ENCODE measurements at regions not wholly inside any gene's neighbourhood (a gene's known extent, or its start where the extent isn't known, plus 50 kb on each side); places are given as distances from the start of the nearest gene placed in this dataset.
"Not testable (repeated sequence)": the region's sequence is repeated elsewhere in the genome, so short reads cannot be mapped to it uniquely, and the experiment has no call there.

DNA sequence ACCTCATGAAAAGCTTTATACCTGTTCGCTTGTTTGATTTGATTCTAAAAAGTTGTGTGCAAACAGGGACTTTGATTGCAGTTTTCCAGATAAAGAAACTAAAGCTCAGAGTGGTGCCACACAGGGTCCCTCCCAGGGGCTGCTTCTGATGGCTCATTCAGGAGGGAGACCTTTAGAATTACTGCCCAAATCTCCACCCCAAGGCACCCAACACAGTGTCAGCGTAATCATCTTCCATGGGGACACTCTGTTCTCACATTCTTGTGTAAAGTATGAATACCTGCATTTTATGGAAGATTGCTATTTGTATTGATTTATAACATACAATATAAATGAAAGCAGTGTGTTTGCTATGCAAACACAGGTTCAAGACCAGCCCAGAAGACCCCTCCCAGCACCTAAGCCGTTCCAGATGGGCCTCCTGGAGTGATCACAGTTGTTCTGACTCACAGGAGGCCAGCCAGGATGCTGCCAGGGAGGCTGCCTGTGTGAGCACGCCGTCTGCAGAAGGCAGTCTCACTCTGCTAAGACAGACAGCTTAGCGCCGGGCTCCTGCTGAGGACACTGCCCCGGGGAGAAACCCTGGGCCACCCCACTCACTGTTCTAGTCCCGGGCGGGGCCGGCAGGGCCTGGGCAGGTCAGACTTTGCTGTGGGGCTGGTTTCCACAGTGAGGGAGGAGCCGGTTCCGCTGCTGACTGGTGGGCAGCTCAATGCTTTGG, 185.6 kb downstream of the FAM43A start:
- Histone ChIP-seq H3K4me3 (no peak overlapping the region), H3K27me3 (no peaks in the 10 kb centered on the region), H3K4me1 (peaks cover 15 to 37% of the 10 kb centered on the region in 2 donors), H3K36me3 (no peaks in the 10 kb centered on the region), H3K27ac (peak overlapping the region; percentile 2 to 79 (median 42)), H3K9me3 (no peaks in the 10 kb centered on the region)
- no peak for TF ChIP-seq POLR2A (IDR thresholded peaks at IDR 0.05)
- TF ChIP-seq, protein P1, sequence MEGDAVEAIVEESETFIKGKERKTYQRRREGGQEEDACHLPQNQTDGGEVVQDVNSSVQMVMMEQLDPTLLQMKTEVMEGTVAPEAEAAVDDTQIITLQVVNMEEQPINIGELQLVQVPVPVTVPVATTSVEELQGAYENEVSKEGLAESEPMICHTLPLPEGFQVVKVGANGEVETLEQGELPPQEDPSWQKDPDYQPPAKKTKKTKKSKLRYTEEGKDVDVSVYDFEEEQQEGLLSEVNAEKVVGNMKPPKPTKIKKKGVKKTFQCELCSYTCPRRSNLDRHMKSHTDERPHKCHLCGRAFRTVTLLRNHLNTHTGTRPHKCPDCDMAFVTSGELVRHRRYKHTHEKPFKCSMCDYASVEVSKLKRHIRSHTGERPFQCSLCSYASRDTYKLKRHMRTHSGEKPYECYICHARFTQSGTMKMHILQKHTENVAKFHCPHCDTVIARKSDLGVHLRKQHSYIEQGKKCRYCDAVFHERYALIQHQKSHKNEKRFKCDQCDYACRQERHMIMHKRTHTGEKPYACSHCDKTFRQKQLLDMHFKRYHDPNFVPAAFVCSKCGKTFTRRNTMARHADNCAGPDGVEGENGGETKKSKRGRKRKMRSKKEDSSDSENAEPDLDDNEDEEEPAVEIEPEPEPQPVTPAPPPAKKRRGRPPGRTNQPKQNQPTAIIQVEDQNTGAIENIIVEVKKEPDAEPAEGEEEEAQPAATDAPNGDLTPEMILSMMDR (IDR thresholded peaks at IDR 0.05 in 4 of 5, conservative IDR thresholded peaks at IDR 0.05 in 1 of 5) = no peak
- intact Hi-C loops (cut with DNase I; ENCODE audit: low total_unique reads) (no loop called here), in situ Hi-C loops (cut with MboI; ENCODE audit: low sequenced_read_pairs in 4 of 4) (no loop called here)
- ATAC-seq = peak; percentile 71 to 75
- DNase-seq = peak; percentile 53 to 55

DNA sequence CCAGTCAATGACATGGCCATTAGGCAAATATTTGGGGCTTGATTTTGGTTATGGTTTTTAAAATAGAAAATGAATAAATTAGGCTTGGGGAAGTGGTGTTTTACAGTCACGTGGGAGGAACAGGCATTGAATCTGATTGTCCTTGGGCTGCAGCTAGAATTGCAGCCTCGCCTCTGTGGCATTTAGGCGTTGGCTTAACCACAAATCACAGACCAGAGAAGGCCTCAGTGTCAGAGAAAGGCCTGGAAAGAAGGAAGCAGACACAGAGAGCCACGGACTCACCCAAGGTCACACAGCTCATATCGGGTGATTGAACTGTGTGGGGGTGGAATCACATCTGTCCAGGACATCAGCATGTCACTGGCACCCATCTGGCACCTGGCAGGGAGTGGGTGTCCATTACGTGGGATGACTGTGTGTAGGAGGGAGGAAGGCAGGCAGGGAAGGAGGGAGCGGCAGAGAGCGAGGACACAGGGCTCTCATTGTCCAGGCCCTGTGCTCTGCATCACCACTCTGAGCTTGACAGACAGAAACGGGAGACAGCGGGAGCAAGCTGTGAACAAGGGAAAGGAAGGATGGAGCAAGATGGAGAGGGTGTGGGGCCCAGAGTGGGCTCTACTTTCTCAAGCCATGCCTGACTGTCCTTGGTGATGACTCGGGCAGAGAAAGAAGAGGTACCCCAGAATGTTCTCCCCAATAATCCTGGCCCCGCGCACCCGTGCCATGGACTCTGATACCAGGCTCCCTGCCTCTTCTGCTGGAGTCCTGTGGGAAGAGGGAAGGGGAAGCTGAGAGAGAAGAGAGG, 186.4 kb downstream of the FAM43A start:
- DNase-seq = no peak
- H3K9me3 ChIP-seq = no peaks in the 10 kb centered on the region
- H3K4me1 ChIP-seq = peaks cover 15 to 38% of the 10 kb centered on the region in 2 donors

DNA sequence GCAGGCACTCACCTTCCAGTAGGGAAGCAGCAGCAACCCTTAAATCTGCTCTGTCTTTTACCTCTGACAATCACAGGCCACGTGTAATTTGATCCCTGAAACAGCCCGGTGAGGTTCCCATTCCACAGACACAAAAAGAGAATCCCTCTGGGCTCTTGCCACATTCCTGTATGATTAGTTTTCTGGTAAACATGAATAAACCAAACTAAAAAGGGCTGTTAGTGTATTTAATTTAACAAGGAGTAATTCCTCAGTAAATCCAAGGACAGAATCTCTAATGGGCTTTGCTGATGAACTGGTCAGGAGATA, 186.9 kb downstream of the FAM43A start:
- TF ChIP-seq, protein P1 (IDR thresholded peaks at IDR 0.05 in 4 of 5, conservative IDR thresholded peaks at IDR 0.05 in 1 of 5) = no peak
- no peak for TF ChIP-seq POLR2A (IDR thresholded peaks at IDR 0.05)
- peaks cover 15 to 43% of the 10 kb centered on the region in 2 donors for H3K4me1 ChIP-seq
- H3K36me3 ChIP-seq = no peaks in the 10 kb centered on the region
- intact Hi-C loops (cut with DNase I; ENCODE audit: low total_unique reads) = no loop called here
- in situ Hi-C loops (cut with MboI; ENCODE audit: low sequenced_read_pairs in 4 of 4) = no loop called here
- H3K4me3 ChIP-seq = no peak overlapping the region
- no peak for DNase-seq
- ATAC-seq = no peak
- peak overlapping the region in 2 of 4 donors; percentile 48 to 79 for H3K27ac ChIP-seq
- no peaks in the 10 kb centered on the region for H3K9me3 ChIP-seq
- no peaks in the 10 kb centered on the region for H3K27me3 ChIP-seq

More for the DNA sequence above, 186.4 kb downstream of the FAM43A start:
- ATAC-seq = peak in 1 of 2 donors; percentile 20
- no peak overlapping the region for H3K4me3 ChIP-seq
- H3K27ac ChIP-seq = peak overlapping the region; percentile 2 to 79 (median 42)
- intact Hi-C loops (cut with DNase I; ENCODE audit: low total_unique reads) (no loop called here), in situ Hi-C loops (cut with MboI; ENCODE audit: low sequenced_read_pairs in 4 of 4) (no loop called here)
- H3K27me3 ChIP-seq = no peaks in the 10 kb centered on the region
- TF ChIP-seq POLR2A (IDR thresholded peaks at IDR 0.05) = no peak
- TF ChIP-seq, protein P1 (IDR thresholded peaks at IDR 0.05 in 4 of 5, conservative IDR thresholded peaks at IDR 0.05 in 1 of 5) = no peak
- no peaks in the 10 kb centered on the region for H3K36me3 ChIP-seq

DNA sequence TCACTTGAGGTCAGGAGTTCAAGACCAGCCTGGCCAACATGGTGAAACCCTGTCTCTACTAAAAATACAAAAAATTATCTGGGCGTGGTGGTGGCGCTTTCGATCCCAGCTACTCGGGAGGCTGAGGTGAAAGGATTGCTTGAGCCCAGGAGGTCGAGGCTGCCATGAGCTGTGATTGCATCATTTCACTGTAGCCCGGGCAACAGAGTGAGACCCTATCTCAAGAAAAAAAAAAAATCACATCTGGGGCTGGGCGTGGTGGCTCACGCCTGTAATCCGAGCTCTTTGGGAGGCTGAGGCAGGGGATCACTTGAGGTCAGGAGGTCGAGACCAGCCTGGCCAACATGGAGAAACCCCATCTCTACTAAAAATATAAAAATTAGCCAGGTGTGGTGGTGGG, 187.8 kb downstream of the FAM43A start:
- intact Hi-C loops (cut with DNase I; ENCODE audit: low total_unique reads); H3K27ac ChIP-seq; H3K36me3 ChIP-seq; H3K27me3 ChIP-seq; ATAC-seq; H3K4me3 ChIP-seq; in situ Hi-C loops (cut with MboI; ENCODE audit: low sequenced_read_pairs in 4 of 4); DNase-seq; H3K9me3 ChIP-seq: not testable (repeated sequence)
- H3K4me1 ChIP-seq = peaks cover 15 to 43% of the 10 kb centered on the region in 2 donors

DNA sequence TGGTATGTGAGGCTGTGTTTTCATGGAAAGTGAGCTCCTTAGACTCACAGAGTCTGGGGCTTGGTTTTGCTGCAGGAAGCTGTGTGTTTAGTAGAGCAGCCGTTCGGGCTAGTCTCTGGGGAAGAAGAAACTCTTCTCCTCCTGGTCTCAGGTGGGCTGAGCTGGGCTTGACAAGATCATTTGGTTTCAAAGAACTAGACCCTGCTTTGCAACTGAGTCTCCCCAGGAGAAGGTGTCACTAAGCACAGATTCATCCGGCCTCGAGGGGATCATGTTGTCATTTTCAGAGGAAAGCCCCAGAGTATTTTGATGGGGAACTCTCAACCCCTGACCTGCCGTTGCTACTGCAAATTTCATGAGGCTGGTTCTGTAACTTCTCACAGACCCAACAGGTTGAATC, 188.5 kb downstream of the FAM43A start:
- DNase-seq = no peak
- in situ Hi-C loops (cut with MboI; ENCODE audit: low sequenced_read_pairs in 4 of 4) (no loop called here), intact Hi-C loops (cut with DNase I; ENCODE audit: low total_unique reads) (no loop called here)
- ATAC-seq = no peak
- Histone ChIP-seq H3K36me3 (no peaks in the 10 kb centered on the region), H3K27ac (no peak overlapping the region), H3K9me3 (no peaks in the 10 kb centered on the region), H3K27me3 (no peaks in the 10 kb centered on the region), H3K4me3 (no peak overlapping the region), H3K4me1 (peaks cover 20 to 43% of the 10 kb centered on the region in 2 donors)
- TF ChIP-seq, protein P1 (IDR thresholded peaks at IDR 0.05 in 4 of 5, conservative IDR thresholded peaks at IDR 0.05 in 1 of 5) = no peak
- TF ChIP-seq POLR2A (IDR thresholded peaks at IDR 0.05) = no peak

Measured in gastrocnemius medialis (tissue), 4 donors.